ENCODE measurements at regions not wholly inside any gene's neighbourhood (a gene's known extent, or its start where the extent isn't known, plus 50 kb on each side); places are given as distances from the start of the nearest gene placed in this dataset.

DNA sequence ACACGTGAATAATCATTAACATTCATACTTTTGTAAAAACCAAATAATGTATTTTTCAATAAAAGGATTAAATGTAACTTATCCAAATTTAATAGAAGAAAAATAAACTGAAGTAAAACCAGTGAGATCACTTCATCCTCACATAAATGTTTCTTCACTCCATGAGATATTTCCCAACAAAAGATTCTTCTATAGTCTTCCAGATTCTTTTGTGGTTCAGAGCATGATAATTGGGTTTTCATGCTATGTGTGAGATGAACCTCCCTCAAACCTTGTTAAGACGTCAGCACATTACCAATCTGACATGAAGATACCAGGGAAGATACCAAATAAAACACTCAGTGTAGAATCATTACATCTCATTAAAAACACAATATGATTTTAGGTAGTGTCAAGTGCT, 62.9 kb upstream of the OXGR1 start:
- no peak for DNase-seq

DNA sequence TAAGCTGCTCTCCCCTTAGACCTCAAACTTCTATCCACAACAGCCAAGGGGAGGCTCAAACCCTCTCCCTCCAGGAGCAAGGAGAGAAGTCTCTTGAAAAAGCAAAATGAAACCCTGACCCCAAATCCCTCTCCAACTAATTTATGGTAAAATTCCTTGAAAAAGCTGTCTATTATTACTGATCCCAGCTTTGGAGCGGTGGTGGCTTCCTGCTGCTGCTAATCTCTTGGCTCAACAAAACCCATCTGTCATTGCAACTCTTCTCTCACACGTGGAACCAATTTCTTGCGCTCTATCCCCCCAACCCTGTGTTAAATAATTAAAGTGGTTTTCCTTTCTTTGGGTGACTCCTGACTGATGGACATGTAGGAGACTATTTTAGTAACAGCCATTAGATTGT, 64.1 kb upstream of the OXGR1 start:
- DNase-seq: no peak

DNA sequence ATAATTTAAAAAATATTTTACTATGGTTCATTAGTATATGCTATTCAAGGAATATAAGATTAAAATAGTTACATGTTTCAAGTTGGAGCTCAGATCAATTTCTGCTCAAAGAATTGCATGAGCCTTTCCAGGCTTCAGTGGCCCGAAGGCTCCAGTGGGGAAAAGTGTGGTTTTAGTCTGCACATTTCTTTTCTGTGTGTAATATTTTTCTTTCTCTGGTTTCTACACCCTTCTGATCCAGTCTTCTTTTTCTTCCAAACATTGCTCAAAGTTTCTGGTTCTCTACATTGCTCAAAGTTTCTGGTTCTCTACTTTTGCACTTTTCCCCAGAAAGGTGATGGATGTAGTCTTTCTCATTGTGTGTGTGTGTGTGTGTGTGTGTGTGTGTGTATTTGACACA, 64.7 kb upstream of the OXGR1 start:
- no peak for DNase-seq

DNA sequence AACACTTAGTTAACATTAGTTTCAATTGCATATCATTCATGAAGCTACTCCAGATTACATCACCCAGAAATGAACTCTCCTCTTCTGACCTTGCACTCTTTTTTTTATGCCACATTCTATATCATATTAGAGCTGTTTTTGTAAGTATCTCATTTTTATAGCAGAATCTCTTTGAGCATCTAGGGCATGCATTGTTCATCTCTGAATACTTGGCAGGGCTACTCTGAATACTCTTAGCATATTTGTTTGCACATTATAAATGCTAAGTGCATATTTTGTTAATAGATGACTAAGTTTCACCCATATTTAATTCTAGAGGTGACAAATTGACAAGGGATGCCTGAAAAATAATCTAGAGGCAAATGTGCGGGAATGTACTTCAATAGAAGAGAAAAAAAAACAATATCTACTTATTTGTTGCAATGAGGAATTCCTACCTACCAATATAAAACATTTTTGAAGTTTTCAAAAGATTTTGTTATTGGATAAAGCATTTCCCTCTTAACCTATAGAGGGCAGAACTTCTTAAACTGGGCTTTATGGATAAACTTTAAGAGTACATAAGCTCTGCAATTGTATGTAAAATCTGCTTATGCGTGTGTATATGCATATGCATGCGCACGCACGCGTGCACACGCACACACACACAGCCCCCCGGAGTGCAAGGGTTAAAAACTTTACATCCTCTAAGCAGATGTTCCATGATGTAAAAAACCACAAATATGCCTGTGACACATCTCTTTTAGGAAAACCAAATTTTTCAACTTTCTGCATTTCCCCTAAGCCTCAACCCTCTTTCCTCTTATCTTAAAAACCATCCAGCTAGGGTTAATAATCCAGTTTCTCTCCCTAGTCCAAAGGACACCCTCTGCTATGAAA, 73.0 kb upstream of the OXGR1 start:
- no peak for DNase-seq

DNA sequence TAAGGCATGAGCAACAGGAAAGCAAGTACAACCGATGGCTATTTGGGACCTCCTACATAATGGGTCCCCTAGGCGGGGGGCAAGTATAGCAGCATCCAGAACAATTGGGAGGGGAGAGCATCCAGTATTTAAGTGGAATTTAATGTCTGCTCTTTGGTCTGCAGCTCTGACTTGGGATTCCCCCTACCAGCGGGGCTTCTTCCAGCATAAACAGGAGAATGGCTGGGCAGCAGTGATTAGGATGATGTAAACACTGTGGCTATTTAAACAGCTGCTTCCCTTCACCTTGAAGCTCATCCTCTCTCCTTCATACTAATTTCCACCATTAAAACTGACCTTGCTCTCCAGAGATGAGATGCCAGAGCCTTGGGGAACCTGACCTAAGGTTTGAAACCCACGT, 73.9 kb upstream of the OXGR1 start:
- no peak for DNase-seq

DNA sequence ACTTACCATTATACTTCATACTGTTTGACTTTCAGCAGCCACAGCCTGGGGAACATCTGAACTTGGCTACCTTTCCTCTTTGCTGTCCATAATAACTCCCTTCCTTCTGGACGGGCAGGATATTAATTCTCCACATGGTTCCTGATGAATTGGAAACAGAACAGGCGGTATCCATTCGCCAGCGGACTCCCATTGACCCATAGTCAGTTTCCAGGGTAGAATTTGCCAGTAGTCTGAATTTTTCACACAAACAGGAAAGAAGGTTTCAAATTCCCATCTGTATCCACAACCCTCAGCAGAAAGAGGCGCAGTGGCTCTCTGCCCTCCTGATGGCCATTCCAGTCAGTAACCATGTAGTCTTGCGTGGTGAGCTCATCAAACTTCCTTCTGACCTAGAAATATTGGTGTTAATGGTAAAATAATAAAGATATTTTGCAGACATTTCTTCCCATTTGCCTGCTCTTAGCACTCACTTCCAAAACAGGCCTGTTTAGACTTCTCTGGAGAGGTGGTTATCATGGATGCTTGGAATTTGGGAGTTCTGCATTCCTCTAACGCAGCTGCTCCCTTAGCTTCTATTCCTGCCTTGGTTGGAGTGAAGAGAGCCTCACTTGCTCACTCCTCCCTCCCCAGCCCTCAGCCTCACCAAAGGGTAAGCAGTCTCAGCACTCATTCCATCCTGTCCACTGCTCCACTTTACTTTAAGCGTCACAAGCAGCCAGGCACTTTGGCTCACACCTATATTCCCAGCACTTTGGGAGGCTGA, 75.0 kb upstream of the OXGR1 start:
- DNase-seq: no peak

DNA sequence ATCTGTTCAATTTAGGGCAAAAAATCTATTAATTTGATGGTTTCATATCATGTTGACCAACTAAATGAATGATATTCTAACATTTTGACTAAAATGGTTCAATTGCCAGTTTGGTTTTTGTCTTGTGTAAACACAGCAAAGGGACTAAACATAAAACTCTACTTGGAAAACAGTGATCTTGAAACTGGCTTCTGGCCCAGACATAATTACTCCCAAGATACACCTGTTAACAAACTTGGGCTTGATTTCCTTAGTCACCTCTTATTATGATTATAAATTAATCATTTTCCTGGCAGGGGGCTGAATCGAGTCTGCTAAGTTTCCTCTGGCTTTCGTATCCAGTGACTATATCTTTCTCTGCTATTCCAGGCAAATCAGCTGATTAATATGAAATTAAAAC, 78.0 kb upstream of the OXGR1 start:
- peak; percentile 16 for DNase-seq

DNA sequence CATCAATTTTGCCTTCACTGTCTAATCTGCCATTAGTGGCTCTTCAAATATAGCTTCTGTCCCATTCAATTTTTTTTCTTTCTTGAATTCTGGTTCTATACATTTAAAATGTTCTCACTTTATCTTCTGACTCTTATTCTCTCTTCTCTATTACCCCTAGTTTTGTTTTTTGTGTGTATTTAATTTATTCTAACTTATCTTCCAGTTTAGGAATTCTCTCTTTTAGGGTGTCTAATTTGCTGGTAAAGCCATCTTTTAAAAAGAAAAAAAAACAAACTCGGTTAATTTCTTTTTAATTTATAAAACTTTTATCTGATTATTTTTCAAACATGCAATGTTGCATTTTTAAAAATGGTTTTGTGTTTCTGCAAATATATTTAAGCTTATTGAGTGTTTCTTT, 80.3 kb upstream of the OXGR1 start:
- no peak for DNase-seq

DNA sequence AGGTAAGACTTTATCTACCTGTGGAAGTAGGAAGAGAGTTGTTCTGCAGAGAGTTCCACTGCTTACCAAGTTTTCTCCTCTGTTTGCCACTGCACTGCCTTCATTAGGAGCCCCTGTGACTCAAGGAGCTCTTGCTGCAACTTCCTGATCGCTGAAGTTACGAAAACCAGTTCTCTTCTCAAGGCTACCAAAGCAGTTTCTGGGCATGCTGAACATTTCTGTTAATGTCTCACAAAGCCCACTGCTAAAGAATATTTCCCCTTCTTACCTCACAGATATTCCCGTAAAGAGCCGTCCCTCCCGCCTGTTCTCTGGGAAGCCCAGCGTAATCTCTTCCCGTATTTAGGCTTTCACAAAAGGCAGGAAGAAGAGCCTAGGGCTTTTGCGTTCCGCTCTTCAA, 82.6 kb upstream of the OXGR1 start:
- DNase-seq: no peak

DNA sequence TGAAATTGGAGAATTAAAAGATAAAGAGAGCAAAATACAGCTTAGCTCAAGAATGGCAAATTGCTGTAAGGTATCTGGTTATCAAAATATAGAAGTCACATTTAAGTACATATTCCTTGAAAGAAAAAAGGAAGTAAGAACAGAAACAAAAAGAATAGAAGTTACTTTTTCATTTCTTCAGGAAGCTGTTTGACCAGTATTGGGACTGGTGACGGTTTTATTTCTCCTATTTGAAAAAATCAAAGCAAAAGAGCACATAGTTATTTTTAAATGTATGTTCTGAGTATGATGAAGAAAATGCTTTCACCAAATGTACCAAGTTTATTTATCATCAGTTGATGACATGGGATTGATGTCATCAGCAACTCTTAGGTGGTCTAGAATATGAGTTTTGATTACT, 83.1 kb upstream of the OXGR1 start:
- no peak for DNase-seq

DNA sequence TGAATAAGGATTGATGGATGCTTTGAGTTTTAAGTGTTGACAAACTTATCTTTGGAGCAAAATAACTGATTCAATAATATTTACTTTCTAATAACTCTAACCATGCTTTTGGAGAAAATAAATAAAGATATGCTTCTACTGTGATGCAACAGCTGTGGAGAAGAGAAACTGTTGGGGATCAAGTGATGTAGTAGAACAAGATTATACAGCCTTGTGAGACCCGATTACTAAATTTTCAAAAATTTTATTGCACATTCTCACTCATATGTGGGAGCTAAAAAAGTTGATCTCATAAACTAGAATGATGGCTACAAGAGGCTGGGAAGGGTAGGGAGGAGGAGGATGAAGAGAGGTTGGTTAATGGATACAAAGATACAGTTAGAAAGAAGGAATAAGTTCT, 85.5 kb upstream of the OXGR1 start:
- DNase-seq: no peak

DNA sequence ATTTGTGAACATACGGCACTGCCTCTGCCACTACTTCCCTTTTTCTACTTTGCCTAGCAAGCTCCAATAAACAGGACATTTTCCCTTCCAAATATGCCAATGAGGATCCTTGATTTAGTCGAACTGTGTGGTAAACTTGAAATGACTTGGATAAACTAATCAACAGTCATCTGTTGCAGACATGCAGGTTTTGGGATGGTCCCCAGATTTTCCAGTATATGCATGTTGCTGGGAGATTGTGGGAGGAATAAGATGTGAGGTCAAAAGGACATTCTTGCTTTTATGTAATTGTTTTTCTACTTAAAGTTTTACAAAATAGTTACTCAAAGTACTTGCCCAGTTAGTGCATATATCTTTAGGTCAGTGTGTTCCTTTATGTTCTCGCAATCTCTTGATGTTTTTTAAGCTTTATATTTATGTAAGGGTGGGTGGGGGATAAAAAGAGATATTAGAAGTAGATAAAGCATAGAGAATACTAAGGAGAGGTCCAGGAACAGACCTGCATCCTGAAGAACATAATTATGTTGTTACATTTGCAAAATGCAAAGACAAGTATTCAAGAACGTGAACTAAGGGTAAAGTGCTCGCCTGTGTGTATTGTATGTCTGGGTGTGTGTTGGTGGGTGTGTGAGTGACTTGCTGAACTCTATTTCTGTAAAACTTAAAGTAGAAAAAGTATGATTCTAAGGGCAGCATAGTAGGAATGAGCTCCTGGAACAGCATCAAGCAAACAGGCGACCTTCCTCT, 88.4 kb upstream of the OXGR1 start:
- DNase-seq: no peak

DNA sequence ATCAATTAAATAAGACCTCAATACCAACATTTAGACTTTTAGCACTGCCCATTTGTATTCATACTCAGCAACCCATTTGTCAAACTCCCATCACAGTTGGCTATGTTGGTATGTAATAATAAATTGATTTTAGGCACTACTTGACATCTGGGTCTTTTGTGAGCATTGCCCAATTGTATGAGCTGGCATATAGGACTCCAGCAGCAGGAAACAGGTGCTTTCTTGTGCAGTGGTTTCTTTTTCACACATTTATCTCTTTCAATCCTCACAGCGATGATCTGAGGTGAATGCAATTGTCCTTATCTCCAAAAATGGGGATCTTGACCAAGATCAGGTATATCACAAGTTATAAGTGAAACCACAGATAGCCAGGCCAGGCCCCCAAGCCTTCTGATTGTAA, 96.9 kb upstream of the OXGR1 start:
- no peak for DNase-seq

DNA sequence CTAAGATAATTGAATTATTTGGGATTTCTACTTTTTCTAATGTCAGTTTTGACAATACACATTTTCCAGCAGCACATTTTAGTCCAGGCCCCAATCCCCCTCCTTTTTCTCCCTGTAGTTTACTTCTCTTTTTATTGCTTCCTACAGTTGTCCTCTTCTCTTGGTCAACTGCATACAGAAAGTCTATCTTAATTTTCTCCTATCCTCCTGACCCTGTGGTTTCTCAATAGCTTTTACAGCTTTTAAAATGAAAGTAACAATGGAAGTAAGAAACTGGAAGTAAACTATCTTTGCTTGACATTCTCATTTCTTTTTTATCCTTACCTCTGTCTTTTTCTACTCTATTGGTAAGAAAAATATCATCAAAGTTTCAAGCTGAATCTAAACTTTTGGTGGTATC, 106.5 kb upstream of the OXGR1 start:
- DNase-seq: no peak

DNA sequence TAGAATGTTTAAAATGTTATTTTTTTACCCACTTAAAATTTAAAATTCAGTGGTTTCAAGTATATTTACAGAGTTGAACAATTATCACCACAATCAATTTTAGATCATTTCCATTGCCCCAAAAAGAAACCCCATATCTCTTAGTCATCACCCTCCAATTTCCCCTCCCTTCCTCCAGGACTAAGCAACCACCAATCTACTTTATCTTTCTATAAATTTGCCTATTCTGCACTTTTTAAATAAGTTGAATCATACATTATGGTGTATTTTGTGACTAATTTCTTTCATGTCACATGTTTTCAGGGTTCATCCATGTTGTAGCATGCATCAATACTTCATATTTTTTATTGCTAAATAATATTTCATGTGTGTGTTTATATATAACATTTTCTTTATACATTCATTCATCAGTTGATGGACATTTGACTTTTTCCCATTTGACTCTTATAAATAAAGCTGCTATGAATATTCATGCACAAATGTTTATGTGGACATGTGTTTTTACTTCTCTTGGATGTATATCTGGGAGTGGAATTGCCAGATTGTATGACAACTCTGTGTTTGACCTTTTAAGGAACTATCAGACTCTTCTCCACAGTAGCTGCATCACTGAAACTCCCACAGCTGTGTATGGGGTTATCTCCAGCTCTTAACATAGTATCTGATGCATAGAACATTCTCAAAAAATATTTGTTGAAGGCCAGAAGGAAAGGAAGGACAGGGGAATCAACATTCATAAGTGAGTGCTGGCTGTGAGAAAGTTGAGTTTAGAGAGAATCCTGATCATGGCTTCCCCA, 107.8 kb upstream of the OXGR1 start:
- DNase-seq: no peak

DNA sequence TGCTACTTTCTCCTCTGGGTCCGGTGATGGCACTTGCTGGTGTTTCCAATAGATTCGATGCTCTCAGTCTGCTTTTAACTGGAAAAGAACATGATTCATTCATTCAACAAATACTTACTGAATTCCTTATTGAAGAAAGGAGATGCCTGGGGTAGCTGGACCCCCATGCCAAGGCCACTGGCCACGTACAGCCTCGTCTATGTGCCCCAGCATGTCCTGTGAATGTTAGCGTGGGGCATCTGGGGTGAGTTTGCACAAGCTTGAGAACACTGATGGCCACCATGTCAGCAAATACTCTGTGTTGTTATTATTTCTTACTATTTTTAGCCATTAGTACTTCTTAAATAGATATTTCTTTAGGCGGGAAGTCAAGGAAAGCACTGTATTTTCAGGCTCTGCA, 112.0 kb upstream of the OXGR1 start:
- DNase-seq: no peak

DNA sequence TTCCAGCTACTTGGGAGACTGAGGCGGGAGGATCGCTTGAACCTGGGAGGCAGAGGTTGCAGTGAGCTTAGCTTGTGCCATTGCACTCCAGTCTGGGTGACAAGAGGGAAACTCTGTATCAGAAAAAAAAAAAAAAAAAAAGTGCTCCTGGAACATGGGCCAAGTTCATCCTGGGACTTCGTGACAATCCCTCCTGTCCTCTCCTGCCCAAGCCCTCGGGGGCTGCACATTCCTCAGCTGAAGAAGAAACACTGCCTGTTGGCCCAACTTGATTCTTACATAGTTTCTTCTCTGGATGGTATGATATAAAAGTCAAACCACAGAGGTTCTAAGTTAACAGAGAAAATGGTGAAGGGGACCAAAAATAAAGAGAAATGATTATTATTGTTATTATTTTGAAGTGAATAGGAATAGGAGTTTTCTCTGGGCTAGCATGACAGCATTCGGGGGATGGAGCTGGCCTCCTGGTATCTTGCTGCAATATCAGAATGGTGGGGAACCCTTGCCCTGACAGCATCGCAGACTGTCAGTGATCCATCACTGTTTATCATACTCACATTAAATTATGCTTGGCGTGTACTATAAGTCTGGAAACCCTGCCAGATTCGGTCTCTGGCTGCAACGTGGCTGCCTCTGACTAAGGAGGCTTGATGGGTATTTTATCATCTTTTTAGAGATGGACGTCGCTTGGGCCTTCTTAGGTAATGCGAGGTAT, 113.7 kb upstream of the OXGR1 start:
- no peak for DNase-seq

DNA sequence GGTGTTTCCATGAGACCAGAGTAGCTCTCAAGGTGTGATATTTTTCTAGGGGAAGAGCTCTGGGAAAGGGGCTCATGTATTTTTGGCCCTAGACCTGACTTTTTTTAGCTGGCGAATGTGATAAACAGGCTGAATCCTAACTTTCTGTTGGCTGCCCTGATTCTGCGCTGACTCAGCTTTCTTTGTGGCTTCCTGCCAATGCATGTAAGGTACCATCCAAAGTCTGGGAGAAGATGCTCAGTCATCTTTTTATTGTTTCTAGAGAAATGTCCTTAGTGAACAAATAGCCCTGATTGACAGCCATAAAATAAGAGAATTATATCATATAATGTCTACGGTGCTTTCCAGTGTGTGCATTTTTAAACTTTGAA, 113.6 kb upstream of the MBNL2 start:
- DNase-seq: no peak

DNA sequence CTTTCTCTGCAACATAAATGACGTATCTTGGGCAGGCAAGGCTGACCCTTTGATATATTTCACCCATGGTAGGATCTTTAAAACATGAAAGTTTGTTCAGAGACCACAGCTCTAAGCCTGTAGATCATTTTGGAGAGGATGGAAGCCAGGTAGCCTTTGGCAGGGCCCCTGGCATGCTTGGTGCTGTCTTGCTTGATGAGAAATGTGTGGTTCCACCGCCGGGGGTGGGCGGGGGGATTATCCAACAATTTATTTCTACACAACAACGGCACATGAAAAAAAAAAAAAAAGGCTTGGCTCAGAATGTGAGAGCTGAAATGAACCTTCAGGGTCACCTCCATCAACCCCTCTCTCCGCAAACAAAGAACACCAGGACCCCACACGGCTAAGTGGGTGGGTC, 112.9 kb upstream of the MBNL2 start:
- no peak for DNase-seq

DNA sequence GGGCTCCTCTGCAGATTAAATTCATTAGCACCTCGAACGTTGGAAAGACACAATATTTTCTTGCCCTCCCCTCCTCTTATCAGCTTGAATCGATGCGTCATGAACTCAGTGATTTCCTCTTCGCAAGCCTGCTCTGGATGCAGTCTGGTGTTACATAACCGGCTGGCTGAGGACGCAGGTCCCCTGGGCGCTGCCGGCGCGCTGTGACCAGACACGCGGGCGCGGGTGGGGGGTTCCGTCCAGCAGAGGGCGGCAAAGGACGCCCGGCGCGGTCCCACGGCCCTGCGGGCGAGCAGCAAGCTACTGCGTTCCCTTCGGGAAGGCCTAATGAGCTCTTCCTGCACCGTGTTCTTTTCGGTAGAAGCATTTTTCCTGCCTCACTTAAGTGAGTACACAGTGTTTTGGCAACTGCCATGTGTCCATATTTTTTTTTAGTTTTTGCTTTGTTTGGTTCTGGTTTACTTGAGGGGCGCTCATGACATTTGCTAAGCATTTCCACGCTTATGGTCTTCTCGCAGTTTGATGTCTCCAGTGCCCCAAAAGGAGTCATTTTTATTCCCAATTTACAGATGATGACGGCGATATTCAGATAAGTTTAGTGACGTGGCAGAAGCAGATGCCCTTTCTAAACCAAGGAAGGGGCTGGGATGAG, 112.2 kb upstream of the MBNL2 start:
- DNase-seq: peak; percentile 85

DNA sequence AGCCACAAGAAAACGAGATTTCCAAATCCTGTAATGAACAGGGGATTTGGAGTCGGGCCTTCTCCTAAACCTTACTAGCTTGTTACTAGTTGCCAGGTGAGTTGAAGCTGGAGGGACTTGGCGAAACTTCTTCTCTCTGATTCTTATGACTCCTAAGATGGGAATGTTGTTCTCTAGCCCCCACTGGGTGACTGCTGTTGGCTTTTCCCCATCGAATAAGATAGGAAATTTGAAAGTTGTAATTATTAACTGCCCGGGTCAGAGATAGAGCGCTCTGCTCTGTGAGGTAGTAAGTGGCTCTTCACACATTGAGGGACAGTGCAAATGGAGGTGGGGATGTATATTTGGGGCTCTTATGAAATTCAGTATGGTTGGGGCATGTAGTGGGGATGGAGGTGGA, 111.2 kb upstream of the MBNL2 start:
- no peak for DNase-seq

DNA sequence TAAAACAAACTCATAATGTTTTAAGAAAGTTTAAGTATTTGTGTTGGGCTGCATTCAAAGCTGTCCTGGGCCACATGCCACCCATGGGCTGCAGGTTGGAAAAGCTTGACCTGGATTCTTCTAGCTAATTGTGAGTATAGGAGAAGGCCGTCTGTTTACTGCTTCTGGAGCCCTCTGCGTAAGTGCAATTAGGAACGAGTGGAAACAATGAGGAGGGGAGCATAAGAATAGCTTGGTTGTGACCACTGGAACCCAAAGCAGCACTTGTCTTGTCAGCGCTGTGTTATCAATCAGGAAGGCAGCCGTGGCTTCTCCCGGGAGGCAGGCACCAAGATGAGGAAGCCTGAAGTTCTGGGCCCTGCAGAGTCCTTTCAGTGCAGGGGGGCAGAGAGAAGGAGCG, 110.4 kb upstream of the MBNL2 start:
- DNase-seq: no peak
